K562 (cell line): ENCODE measurements at regions not wholly inside any gene's neighbourhood (a gene's known extent, or its start where the extent isn't known, plus 50 kb on each side); places are given as distances from the start of the nearest gene placed in this dataset.

ENCODE experiments used
- ADNP ChIP-seq: fragments of 200-800 bp; sonication (Bioruptor generic); IDR thresholded peaks from 2 replicates; pipeline ENCODE4 v1.6.1; 2016; ENCODE audit warnings: missing genetic modification characterization, missing compliant biosample characterization
- BCOR ChIP-seq: fragments of 450-650 bp; IDR thresholded peaks from 2 replicates; pipeline ENCODE4 v1.6.1; 2016
- BRD9 ChIP-seq: fragments of 450-650 bp; IDR thresholded peaks from 2 replicates; pipeline ENCODE4 v1.6.1; 2018; ENCODE audit warnings: low read depth; ENCODE audit not compliant: partially characterized antibody
- C11orf30 ChIP-seq: fragments of 450-650 bp; IDR thresholded peaks from 2 replicates; pipeline ENCODE4 v1.6.1; 2016; ENCODE audit warnings: low read depth, mild to moderate bottlenecking
- GATA2 ChIP-seq: sonication (generic); formaldehyde crosslinking; IDR thresholded peaks from 2 replicates; pipeline ENCODE4 v1.4.0; 2020; ENCODE audit warnings: mild to moderate bottlenecking, missing genetic modification reagents
- HNRNPK ChIP-seq: fragments of 200-400 bp; formaldehyde crosslinking; IDR thresholded peaks from one replicate; pipeline ENCODE4 v1.6.1; 2018; ENCODE audit warnings: mild to moderate bottlenecking, low read depth, low read length; ENCODE audit not compliant: poor library complexity, severe bottlenecking
- NRF1 ChIP-seq, 2 experiments: fragments of 450-650 bp; IDR thresholded peaks in 1 of 2; conservative IDR thresholded peaks in 1 of 2; 2 replicates each; pipeline ENCODE4 v1.6.1; 2014; ENCODE audit warnings: mild to moderate bottlenecking in 2 of 2
- OTX1 ChIP-seq: fragments of 450-650 bp; formaldehyde crosslinking; IDR thresholded peaks from 2 replicates; pipeline ENCODE4 v1.4.0; 2022; ENCODE audit warnings: mild to moderate bottlenecking
- PYGO2 ChIP-seq: fragments of 450-650 bp; IDR thresholded peaks from 2 replicates; pipeline ENCODE4 v1.6.1; 2016; ENCODE audit warnings: mild to moderate bottlenecking, missing genetic modification characterization, moderate library complexity, missing compliant biosample characterization
- RB1 ChIP-seq: fragments of 450-650 bp; IDR thresholded peaks from 2 replicates; pipeline ENCODE4 v1.6.1; 2017; ENCODE audit warnings: low read depth, mild to moderate bottlenecking
- TEAD1 ChIP-seq, 2 experiments: fragments of 450-650 bp in 1 of 2; sonication (generic) in 1 of 2; formaldehyde crosslinking; IDR thresholded peaks; 2 replicates each; pipeline versions ENCODE4 v1.4.0 to v1.8.0; 2020 to 2022; ENCODE audit warnings: mild to moderate bottlenecking in 2 of 2, missing genetic modification reagents in 1 of 2
- ZNF41 ChIP-seq: fragments of 250-450 bp; sonication (Bioruptor Pico); conservative IDR thresholded peaks from 2 replicates; pipeline ENCODE4 v1.4.0; 2020; ENCODE audit warnings: mild to moderate bottlenecking
- TF ChIP-seq, protein P1 (sequence below): fragments of 200-600 bp; sonication (generic); IDR thresholded peaks from one replicate; pipeline ENCODE4 v1.6.1; 2012; ENCODE audit warnings: mild to moderate bottlenecking, low read depth, low read length, inconsistent platforms
- TF ChIP-seq, protein P2 (sequence below): IDR thresholded peaks from 3 replicates; pipeline ENCODE4 v1.6.1; 2011; ENCODE audit warnings: borderline replicate concordance, mild to moderate bottlenecking; ENCODE audit not compliant: insufficient read length, insufficient read depth
- TF ChIP-seq, protein P3 (sequence below), 3 experiments: IDR thresholded peaks in 2 of 3; conservative IDR thresholded peaks in 1 of 3; 2 replicates each; pipeline ENCODE4 v1.5.1; 2011 to 2012; ENCODE audit warnings: low read length in 3 of 3, mild to moderate bottlenecking in 3 of 3, control low read depth in 2 of 3, improper control_type of control experiment in 1 of 3, inconsistent platforms in 1 of 3, low read depth in 1 of 3, mixed read lengths in 1 of 3, moderate library complexity in 1 of 3; ENCODE audit not compliant: insufficient read depth in 2 of 3

DNA sequence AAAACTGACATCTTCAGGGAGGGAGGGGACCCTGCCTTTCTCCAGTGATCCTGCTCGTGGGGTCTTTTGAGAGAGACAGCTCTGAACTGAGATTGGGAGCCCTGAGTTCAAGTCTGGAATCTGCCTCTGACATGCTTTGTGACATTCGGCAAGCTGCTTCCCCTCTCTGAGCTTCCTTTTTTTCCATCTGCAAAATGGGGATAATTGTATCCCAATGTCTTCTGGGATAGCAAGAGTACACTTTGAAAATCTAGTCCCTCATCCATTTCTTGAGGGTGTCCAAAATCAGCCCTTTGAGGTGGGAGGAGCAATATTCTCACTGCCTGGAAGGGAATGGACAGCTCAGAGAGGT, 186.3 kb downstream of the RGS3 start (continued):
- TF ChIP-seq, protein P1, sequence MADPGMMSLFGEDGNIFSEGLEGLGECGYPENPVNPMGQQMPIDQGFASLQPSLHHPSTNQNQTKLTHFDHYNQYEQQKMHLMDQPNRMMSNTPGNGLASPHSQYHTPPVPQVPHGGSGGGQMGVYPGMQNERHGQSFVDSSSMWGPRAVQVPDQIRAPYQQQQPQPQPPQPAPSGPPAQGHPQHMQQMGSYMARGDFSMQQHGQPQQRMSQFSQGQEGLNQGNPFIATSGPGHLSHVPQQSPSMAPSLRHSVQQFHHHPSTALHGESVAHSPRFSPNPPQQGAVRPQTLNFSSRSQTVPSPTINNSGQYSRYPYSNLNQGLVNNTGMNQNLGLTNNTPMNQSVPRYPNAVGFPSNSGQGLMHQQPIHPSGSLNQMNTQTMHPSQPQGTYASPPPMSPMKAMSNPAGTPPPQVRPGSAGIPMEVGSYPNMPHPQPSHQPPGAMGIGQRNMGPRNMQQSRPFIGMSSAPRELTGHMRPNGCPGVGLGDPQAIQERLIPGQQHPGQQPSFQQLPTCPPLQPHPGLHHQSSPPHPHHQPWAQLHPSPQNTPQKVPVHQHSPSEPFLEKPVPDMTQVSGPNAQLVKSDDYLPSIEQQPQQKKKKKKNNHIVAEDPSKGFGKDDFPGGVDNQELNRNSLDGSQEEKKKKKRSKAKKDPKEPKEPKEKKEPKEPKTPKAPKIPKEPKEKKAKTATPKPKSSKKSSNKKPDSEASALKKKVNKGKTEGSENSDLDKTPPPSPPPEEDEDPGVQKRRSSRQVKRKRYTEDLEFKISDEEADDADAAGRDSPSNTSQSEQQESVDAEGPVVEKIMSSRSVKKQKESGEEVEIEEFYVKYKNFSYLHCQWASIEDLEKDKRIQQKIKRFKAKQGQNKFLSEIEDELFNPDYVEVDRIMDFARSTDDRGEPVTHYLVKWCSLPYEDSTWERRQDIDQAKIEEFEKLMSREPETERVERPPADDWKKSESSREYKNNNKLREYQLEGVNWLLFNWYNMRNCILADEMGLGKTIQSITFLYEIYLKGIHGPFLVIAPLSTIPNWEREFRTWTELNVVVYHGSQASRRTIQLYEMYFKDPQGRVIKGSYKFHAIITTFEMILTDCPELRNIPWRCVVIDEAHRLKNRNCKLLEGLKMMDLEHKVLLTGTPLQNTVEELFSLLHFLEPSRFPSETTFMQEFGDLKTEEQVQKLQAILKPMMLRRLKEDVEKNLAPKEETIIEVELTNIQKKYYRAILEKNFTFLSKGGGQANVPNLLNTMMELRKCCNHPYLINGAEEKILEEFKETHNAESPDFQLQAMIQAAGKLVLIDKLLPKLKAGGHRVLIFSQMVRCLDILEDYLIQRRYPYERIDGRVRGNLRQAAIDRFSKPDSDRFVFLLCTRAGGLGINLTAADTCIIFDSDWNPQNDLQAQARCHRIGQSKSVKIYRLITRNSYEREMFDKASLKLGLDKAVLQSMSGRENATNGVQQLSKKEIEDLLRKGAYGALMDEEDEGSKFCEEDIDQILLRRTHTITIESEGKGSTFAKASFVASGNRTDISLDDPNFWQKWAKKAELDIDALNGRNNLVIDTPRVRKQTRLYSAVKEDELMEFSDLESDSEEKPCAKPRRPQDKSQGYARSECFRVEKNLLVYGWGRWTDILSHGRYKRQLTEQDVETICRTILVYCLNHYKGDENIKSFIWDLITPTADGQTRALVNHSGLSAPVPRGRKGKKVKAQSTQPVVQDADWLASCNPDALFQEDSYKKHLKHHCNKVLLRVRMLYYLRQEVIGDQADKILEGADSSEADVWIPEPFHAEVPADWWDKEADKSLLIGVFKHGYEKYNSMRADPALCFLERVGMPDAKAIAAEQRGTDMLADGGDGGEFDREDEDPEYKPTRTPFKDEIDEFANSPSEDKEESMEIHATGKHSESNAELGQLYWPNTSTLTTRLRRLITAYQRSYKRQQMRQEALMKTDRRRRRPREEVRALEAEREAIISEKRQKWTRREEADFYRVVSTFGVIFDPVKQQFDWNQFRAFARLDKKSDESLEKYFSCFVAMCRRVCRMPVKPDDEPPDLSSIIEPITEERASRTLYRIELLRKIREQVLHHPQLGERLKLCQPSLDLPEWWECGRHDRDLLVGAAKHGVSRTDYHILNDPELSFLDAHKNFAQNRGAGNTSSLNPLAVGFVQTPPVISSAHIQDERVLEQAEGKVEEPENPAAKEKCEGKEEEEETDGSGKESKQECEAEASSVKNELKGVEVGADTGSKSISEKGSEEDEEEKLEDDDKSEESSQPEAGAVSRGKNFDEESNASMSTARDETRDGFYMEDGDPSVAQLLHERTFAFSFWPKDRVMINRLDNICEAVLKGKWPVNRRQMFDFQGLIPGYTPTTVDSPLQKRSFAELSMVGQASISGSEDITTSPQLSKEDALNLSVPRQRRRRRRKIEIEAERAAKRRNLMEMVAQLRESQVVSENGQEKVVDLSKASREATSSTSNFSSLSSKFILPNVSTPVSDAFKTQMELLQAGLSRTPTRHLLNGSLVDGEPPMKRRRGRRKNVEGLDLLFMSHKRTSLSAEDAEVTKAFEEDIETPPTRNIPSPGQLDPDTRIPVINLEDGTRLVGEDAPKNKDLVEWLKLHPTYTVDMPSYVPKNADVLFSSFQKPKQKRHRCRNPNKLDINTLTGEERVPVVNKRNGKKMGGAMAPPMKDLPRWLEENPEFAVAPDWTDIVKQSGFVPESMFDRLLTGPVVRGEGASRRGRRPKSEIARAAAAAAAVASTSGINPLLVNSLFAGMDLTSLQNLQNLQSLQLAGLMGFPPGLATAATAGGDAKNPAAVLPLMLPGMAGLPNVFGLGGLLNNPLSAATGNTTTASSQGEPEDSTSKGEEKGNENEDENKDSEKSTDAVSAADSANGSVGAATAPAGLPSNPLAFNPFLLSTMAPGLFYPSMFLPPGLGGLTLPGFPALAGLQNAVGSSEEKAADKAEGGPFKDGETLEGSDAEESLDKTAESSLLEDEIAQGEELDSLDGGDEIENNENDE, result no peak
- TF ChIP-seq ZNF41 (CRISPR knock-in tag) (no peak), C11orf30 (no peak), BCOR (peak; percentile 47; the same call in 1 of the 2 replicates), ADNP (tag) (0 out of 2 replicates have a peak, but pooled peaks have one; percentile 40), RB1 (no peak), OTX1 (CRISPR knock-in tag) (no peak), BRD9 (peak; percentile 98), GATA2 (CRISPR knock-in tag) (no peak), PYGO2 (tag) (no peak), TEAD1 (CRISPR knock-in tag; IDR thresholded peaks at IDR 0.05) (no peak), NRF1 (conservative IDR thresholded peaks at IDR 0.05 in 1 of 2, IDR thresholded peaks at IDR 0.05 in 1 of 2) (no peak), HNRNPK (no peak)
- TF ChIP-seq, protein P2, sequence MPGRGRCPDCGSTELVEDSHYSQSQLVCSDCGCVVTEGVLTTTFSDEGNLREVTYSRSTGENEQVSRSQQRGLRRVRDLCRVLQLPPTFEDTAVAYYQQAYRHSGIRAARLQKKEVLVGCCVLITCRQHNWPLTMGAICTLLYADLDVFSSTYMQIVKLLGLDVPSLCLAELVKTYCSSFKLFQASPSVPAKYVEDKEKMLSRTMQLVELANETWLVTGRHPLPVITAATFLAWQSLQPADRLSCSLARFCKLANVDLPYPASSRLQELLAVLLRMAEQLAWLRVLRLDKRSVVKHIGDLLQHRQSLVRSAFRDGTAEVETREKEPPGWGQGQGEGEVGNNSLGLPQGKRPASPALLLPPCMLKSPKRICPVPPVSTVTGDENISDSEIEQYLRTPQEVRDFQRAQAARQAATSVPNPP, result no peak
- TF ChIP-seq, protein P3, sequence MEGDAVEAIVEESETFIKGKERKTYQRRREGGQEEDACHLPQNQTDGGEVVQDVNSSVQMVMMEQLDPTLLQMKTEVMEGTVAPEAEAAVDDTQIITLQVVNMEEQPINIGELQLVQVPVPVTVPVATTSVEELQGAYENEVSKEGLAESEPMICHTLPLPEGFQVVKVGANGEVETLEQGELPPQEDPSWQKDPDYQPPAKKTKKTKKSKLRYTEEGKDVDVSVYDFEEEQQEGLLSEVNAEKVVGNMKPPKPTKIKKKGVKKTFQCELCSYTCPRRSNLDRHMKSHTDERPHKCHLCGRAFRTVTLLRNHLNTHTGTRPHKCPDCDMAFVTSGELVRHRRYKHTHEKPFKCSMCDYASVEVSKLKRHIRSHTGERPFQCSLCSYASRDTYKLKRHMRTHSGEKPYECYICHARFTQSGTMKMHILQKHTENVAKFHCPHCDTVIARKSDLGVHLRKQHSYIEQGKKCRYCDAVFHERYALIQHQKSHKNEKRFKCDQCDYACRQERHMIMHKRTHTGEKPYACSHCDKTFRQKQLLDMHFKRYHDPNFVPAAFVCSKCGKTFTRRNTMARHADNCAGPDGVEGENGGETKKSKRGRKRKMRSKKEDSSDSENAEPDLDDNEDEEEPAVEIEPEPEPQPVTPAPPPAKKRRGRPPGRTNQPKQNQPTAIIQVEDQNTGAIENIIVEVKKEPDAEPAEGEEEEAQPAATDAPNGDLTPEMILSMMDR (IDR thresholded peaks at IDR 0.05 in 2 of 3, conservative IDR thresholded peaks at IDR 0.05 in 1 of 3; ENCODE audit: insufficient read depth in 2 of 3, low read depth in 1 of 3, low read length in 3 of 3), result no peak
